ENCODE measurements at regions not wholly inside any gene's neighbourhood (a gene's known extent, or its start where the extent isn't known, plus 50 kb on each side); places are given as distances from the start of the nearest gene placed in this dataset.

DNA sequence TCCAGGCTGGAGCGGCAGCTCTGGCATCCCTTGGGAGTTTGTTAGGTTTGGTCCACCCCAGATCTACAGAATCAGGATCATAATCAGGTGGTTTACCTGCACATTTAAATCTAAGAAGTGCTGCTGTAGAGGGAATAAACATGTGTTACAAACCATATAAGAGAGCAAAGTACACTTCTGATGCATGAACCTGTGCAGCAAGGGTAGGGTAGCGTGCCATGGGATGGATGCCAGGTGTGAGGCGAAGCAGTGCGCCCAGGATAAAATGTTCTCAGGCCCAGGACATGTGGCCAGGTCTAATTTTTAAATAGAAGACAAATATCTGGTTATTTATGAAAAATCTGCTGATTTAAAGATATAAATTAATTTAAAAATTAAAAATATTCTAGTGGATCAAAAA, 308.8 kb upstream of the USP24 start:
- H3K4me1 Mint-ChIP-seq (ENCODE audit: low read depth), result no peaks in the 10 kb centered on the region
- peaks cover 1% of the 10 kb centered on the region for H3K27me3 Mint-ChIP-seq (ENCODE audit: low read depth)
- H3K27ac Mint-ChIP-seq (ENCODE audit: unreplicated experiment), result no peak overlapping the region
- H3K36me3 Mint-ChIP-seq (ENCODE audit: low read depth), result no peaks in the 10 kb centered on the region
- TF ChIP-seq, protein P1, sequence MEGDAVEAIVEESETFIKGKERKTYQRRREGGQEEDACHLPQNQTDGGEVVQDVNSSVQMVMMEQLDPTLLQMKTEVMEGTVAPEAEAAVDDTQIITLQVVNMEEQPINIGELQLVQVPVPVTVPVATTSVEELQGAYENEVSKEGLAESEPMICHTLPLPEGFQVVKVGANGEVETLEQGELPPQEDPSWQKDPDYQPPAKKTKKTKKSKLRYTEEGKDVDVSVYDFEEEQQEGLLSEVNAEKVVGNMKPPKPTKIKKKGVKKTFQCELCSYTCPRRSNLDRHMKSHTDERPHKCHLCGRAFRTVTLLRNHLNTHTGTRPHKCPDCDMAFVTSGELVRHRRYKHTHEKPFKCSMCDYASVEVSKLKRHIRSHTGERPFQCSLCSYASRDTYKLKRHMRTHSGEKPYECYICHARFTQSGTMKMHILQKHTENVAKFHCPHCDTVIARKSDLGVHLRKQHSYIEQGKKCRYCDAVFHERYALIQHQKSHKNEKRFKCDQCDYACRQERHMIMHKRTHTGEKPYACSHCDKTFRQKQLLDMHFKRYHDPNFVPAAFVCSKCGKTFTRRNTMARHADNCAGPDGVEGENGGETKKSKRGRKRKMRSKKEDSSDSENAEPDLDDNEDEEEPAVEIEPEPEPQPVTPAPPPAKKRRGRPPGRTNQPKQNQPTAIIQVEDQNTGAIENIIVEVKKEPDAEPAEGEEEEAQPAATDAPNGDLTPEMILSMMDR (IDR thresholded peaks at IDR 0.05), result no peak
- H3K4me3 Mint-ChIP-seq (ENCODE audit: unreplicated experiment), result no peak overlapping the region
- no peaks in the 10 kb centered on the region for H3K9me3 Mint-ChIP-seq (ENCODE audit: low read depth)
- DNase-seq (ENCODE audit: low spot score), result no peak

DNA sequence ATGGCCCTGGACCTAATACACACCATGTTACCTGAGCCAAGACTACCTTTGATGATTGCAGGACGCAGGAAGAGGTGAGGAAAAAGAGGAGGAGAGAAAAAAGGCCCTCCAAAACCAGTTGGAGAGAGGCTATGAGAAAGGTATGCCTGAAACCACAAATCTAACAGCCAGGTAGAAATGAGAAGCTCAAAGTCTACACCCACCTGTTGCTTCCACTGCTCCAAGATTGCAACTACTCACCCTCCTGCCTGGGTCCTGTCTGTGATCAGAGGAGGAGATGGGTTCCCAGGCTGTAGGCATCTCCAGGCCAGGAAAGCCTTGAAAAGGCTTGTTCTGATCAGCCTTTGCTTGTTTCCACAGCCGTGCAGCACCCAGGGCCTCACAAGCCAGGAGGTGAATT, 307.8 kb upstream of the USP24 start:
- no peak for DNase-seq (ENCODE audit: low spot score)
- Mint-ChIP-seq H3K4me3 (ENCODE audit: unreplicated experiment) (no peak overlapping the region), H3K4me1 (ENCODE audit: low read depth) (no peaks in the 10 kb centered on the region), H3K27me3 (ENCODE audit: low read depth) (peaks cover 4% of the 10 kb centered on the region), H3K27ac (ENCODE audit: unreplicated experiment) (no peak overlapping the region), H3K9me3 (ENCODE audit: low read depth) (no peaks in the 10 kb centered on the region), H3K36me3 (ENCODE audit: low read depth) (no peaks in the 10 kb centered on the region)
- TF ChIP-seq, protein P1 (IDR thresholded peaks at IDR 0.05), result no peak

DNA sequence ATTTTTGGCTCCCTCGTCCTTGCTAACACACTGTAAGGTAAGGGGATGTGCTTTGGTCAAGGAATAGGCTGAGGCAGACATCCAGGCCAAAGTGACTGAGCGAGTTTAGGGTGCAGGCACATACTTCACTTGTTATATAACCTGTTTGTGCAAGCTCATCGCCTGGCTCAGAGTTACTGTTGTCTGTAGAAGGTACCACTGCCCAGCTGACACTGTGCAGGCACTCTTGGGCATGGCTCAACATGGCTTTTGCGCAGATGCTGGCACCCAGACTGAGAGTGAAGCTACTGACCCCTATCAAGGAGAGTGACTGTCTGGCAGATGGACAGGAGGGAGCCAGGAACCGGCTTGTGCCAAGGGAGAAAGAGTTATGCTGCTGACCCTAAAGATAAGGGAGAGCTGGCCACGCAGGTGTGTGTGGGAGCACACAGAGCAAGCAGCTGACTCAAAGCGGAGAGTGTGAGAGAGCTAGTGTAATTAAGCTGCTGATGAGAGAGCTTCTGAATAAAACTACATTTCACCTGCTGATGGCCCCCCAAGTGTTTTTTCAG, 307.3 kb upstream of the USP24 start:
- Mint-ChIP-seq H3K4me3 (ENCODE audit: unreplicated experiment) (no peak overlapping the region), H3K4me1 (ENCODE audit: low read depth) (no peaks in the 10 kb centered on the region), H3K27me3 (ENCODE audit: low read depth) (peaks cover 4% of the 10 kb centered on the region), H3K27ac (ENCODE audit: unreplicated experiment) (no peak overlapping the region), H3K9me3 (ENCODE audit: low read depth) (no peaks in the 10 kb centered on the region), H3K36me3 (ENCODE audit: low read depth) (no peaks in the 10 kb centered on the region)
- TF ChIP-seq, protein P1 (IDR thresholded peaks at IDR 0.05), result no peak
- no peak for DNase-seq (ENCODE audit: low spot score)

DNA sequence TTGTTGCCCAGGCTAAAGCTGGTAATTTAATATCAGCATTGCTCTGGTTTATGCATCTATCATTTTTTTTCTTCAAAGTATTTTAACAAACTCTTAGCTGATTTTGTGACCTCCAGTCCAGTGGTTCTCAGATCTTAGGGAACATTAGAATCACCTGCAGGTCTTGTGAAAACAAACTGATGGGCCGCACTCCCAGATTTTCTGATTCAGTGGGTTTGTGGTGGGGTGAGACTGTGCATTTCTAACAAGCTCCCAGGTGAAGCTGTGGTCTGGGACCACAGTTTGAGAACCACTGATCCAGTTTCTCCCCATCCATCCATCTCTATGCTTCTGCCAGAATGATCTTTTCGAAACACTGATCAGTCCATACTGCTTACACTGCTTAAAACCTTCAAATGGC, 305.7 kb upstream of the USP24 start:
- H3K9me3 Mint-ChIP-seq (ENCODE audit: low read depth), result no peaks in the 10 kb centered on the region
- TF ChIP-seq, protein P1 (IDR thresholded peaks at IDR 0.05), result no peak
- no peak overlapping the region for H3K4me3 Mint-ChIP-seq (ENCODE audit: unreplicated experiment)
- H3K27ac Mint-ChIP-seq (ENCODE audit: unreplicated experiment), result no peak overlapping the region
- H3K27me3 Mint-ChIP-seq (ENCODE audit: low read depth), result peaks cover 3% of the 10 kb centered on the region
- H3K36me3 Mint-ChIP-seq (ENCODE audit: low read depth), result no peaks in the 10 kb centered on the region
- no peaks in the 10 kb centered on the region for H3K4me1 Mint-ChIP-seq (ENCODE audit: low read depth)
- DNase-seq (ENCODE audit: low spot score), result no peak

DNA sequence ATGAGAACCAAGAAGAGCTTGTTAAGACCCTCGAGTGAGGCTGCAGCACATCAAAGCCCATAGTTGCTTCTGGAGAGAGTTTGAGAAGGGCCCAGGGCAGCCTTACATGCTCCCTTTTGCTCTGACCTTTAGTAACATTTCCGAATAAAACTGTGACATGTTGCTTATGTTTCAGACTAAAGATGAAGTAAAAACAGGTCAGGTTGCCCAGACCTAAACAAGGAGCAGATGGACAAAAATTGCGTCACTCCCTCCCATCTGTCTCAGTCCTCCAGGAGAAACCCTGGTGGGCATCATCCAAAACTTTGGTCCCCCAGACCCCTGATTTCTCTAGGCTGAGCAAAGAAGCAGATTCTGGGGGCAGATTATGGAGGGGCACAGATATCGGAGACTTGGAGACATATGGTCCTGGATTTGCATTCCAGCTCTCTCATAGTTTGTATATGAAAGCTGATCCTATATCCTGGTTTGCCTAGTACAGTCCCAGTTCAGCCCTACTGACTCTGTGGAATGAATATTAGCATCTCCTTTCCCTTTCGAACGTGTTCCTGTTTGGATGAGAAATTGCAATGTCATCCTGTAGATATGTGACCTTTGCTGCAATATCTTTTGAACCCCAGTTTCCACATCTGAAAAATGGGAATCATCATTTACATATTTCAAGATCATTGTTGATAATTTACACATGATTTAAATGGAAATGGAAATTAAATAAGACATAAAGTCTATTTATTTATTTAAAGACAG, 304.9 kb upstream of the USP24 start:
- DNase-seq (ENCODE audit: low spot score), result no peak

More for the DNA sequence above, 304.9 kb upstream of the USP24 start:
- no peak overlapping the region for H3K4me3 Mint-ChIP-seq (ENCODE audit: unreplicated experiment)
- no peaks in the 10 kb centered on the region for H3K9me3 Mint-ChIP-seq (ENCODE audit: low read depth)
- TF ChIP-seq, protein P1 (IDR thresholded peaks at IDR 0.05), result no peak
- H3K36me3 Mint-ChIP-seq (ENCODE audit: low read depth), result no peaks in the 10 kb centered on the region
- H3K27ac Mint-ChIP-seq (ENCODE audit: unreplicated experiment), result no peak overlapping the region
- no peaks in the 10 kb centered on the region for H3K4me1 Mint-ChIP-seq (ENCODE audit: low read depth)
- peaks cover 3% of the 10 kb centered on the region for H3K27me3 Mint-ChIP-seq (ENCODE audit: low read depth)

Data from chondrocyte (in vitro differentiated cells).